ENCODE measurements at regions not wholly inside any gene's neighbourhood (a gene's known extent, or its start where the extent isn't known, plus 50 kb on each side); places are given as distances from the start of the nearest gene placed in this dataset.

- no peak for DNase-seq
These were observed 564.5 kb downstream of the BCL11B start for GRCh38 chr14:98707522-98707921.

GRCh38 chr14:98708555-98708954 is 563.4 kb downstream of the BCL11B start:
- DNase-seq = no peak

GRCh38 chr14:98711453-98711852 is 560.5 kb downstream of the BCL11B start:
- DNase-seq = no peak

- no peak for DNase-seq
These were observed 557.2 kb downstream of the BCL11B start for GRCh38 chr14:98714626-98715425.

GRCh38 chr14:98716133-98716532 is 555.9 kb downstream of the BCL11B start:
- no peak for DNase-seq

- DNase-seq = no peak
These were observed 550.9 kb downstream of the BCL11B start for GRCh38 chr14:98721061-98721460.

GRCh38 chr14:98724734-98725133 is 547.3 kb downstream of the BCL11B start:
- DNase-seq = no peak

GRCh38 chr14:98725191-98725590 is 546.8 kb downstream of the BCL11B start:
- no peak for DNase-seq

- no peak for DNase-seq
These were observed 546.3 kb downstream of the BCL11B start for GRCh38 chr14:98725676-98726075.

- no peak for DNase-seq
These were observed 545.2 kb downstream of the BCL11B start for GRCh38 chr14:98726585-98727405.

GRCh38 chr14:98728024-98728423 is 544.0 kb downstream of the BCL11B start:
- DNase-seq = no peak

- DNase-seq = no peak
These were observed 543.2 kb downstream of the BCL11B start for GRCh38 chr14:98728836-98729235.

- DNase-seq = no peak
These were observed 540.7 kb downstream of the BCL11B start for GRCh38 chr14:98731286-98731685.

- DNase-seq = no peak
These were observed 540.3 kb downstream of the BCL11B start for GRCh38 chr14:98731701-98732100.

GRCh38 chr14:98733536-98733935 is 538.5 kb downstream of the BCL11B start:
- DNase-seq = no peak

GRCh38 chr14:98736701-98737338 is 535.2 kb downstream of the BCL11B start:
- no peak for DNase-seq

- no peak for DNase-seq
These were observed 530.5 kb downstream of the BCL11B start for GRCh38 chr14:98741523-98741922.

GRCh38 chr14:98742001-98742400 is 530.0 kb downstream of the BCL11B start:
- no peak for DNase-seq

- no peak for DNase-seq
These were observed 528.5 kb downstream of the BCL11B start for GRCh38 chr14:98743536-98743935.

- no peak for DNase-seq
These were observed 523.0 kb downstream of the BCL11B start for GRCh38 chr14:98748966-98749365.

GRCh38 chr14:98751110-98751509 is 520.9 kb downstream of the BCL11B start:
- DNase-seq = no peak

GRCh38 chr14:98752660-98753059 is 519.3 kb downstream of the BCL11B start:
- DNase-seq = no peak

GRCh38 chr14:98754343-98755020 is 517.5 kb downstream of the BCL11B start:
- DNase-seq = peak; percentile 52

Measured in right hindlimb (tissue), 1 donor.